GM21447 (cell line): ENCODE measurements at regions not wholly inside any gene's neighbourhood (a gene's known extent, or its start where the extent isn't known, plus 50 kb on each side); places are given as distances from the start of the nearest gene placed in this dataset.

Experiments used
- ATAC-seq: cut with Tn5 transposase; IDR thresholded peaks from one replicate; pipeline ENCODE4 v1.9.1; 2021; ENCODE audit not compliant: unreplicated experiment

GRCh38 chr3:72336114-72336651 is 512.1 kb downstream of the SHQ1 start:
- no peak for ATAC-seq

GRCh38 chr3:72335458-72336095 is 512.7 kb downstream of the SHQ1 start:
- ATAC-seq, result no peak

GRCh38 chr3:72334681-72335457 is 513.4 kb downstream of the SHQ1 start:
- ATAC-seq, result no peak

- no peak for ATAC-seq
Measured at GRCh38 chr3:72332689-72333088, 515.6 kb downstream of the SHQ1 start.

GRCh38 chr3:72332036-72332435 is 516.2 kb downstream of the SHQ1 start:
- ATAC-seq, result no peak

GRCh38 chr3:72331076-72331475 is 517.2 kb downstream of the SHQ1 start:
- no peak for ATAC-seq

GRCh38 chr3:72329354-72329753 is 518.9 kb downstream of the SHQ1 start:
- no peak for ATAC-seq

- ATAC-seq, result no peak
Measured at GRCh38 chr3:72328755-72329277, 519.4 kb downstream of the SHQ1 start.

GRCh38 chr3:72327008-72327407 is 521.2 kb downstream of the SHQ1 start:
- no peak for ATAC-seq

GRCh38 chr3:72324253-72324811 is 523.9 kb downstream of the SHQ1 start:
- no peak for ATAC-seq

- ATAC-seq, result no peak
Measured at GRCh38 chr3:72323773-72324172, 524.5 kb downstream of the SHQ1 start.

GRCh38 chr3:72322264-72322976 is 525.8 kb downstream of the SHQ1 start:
- ATAC-seq, result no peak

GRCh38 chr3:72320955-72321303 is 527.3 kb downstream of the SHQ1 start:
- no peak for ATAC-seq

- ATAC-seq, result no peak
Measured at GRCh38 chr3:72320095-72320954, 527.9 kb downstream of the SHQ1 start.

GRCh38 chr3:72319194-72320094 is 528.8 kb downstream of the SHQ1 start:
- ATAC-seq, result no peak

GRCh38 chr3:72318504-72319193 is 529.6 kb downstream of the SHQ1 start:
- ATAC-seq, result no peak

- ATAC-seq, result no peak
Measured at GRCh38 chr3:72317491-72317890, 530.8 kb downstream of the SHQ1 start.

- no peak for ATAC-seq
Measured at GRCh38 chr3:72316501-72317279, 531.6 kb downstream of the SHQ1 start.
